B cell (primary cell): ENCODE measurements at regions not wholly inside any gene's neighbourhood (a gene's known extent, or its start where the extent isn't known, plus 50 kb on each side); places are given as distances from the start of the nearest gene placed in this dataset.

Source experiments
- EZH2 ChIP-seq: IDR thresholded peaks from 2 replicates; pipeline ENCODE4 v1.6.1; 2012; ENCODE audit warnings: borderline replicate concordance, low read depth, mild to moderate bottlenecking, moderate library complexity, low read length; ENCODE audit not compliant: insufficient read depth, poor library complexity, severe bottlenecking
- TF ChIP-seq, protein P1 (sequence below): fragments of 200-600 bp; IDR thresholded peaks from one replicate; pipeline ENCODE4 v1.8.0; 2022; ENCODE audit warnings: antibody characterized with exemption, mild to moderate bottlenecking

DNA sequence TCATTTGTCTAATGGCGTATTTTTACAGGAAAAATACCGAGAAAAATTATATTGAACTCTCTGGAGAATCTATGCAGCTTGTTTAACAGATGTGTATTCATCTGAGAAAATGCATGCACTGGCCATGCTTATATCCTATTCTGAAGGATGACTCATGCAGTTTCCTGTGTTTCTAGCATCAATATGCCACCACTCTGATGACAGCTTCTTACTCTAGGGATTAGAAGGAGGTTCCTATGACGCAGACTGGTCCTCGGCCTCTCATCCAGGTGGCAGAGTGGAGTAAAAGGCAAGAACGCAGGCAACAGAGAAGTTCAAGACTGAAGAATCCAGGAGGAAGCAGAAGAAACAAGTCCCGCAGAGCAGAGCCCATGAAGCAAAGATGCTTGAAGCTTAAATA is 910.0 kb upstream of the ROBO1 start:
- no peak for TF ChIP-seq EZH2
- TF ChIP-seq, protein P1, sequence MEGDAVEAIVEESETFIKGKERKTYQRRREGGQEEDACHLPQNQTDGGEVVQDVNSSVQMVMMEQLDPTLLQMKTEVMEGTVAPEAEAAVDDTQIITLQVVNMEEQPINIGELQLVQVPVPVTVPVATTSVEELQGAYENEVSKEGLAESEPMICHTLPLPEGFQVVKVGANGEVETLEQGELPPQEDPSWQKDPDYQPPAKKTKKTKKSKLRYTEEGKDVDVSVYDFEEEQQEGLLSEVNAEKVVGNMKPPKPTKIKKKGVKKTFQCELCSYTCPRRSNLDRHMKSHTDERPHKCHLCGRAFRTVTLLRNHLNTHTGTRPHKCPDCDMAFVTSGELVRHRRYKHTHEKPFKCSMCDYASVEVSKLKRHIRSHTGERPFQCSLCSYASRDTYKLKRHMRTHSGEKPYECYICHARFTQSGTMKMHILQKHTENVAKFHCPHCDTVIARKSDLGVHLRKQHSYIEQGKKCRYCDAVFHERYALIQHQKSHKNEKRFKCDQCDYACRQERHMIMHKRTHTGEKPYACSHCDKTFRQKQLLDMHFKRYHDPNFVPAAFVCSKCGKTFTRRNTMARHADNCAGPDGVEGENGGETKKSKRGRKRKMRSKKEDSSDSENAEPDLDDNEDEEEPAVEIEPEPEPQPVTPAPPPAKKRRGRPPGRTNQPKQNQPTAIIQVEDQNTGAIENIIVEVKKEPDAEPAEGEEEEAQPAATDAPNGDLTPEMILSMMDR, result no peak
